HG02938 (cell line): ENCODE measurements at regions not wholly inside any gene's neighbourhood (a gene's known extent, or its start where the extent isn't known, plus 50 kb on each side); places are given as distances from the start of the nearest gene placed in this dataset.
"Not testable (repeated sequence)": the region's sequence is repeated elsewhere in the genome, so short reads cannot be mapped to it uniquely, and the experiment has no call there.

ENCODE experiments used
- ATAC-seq: cut with Tn5 transposase; IDR thresholded peaks from one replicate; pipeline ENCODE4 v1.9.1; 2021; ENCODE audit warnings: mild to moderate bottlenecking, moderate library complexity; ENCODE audit not compliant: unreplicated experiment

- ATAC-seq: peak; percentile 3
These were observed 303.9 kb downstream of the OTUD1 start for GRCh38 chr10:23742807-23743206.

- ATAC-seq: no peak
These were observed 315.3 kb downstream of the OTUD1 start for GRCh38 chr10:23754179-23754578.

- no peak for ATAC-seq
These were observed 316.1 kb downstream of the OTUD1 start for GRCh38 chr10:23754941-23755340.

- ATAC-seq: no peak
These were observed 316.7 kb downstream of the OTUD1 start for GRCh38 chr10:23755556-23755955.

GRCh38 chr10:23768281-23768680 lies 329.4 kb downstream of the OTUD1 start:
- no peak for ATAC-seq

- no peak for ATAC-seq
These were observed 338.3 kb downstream of the OTUD1 start for GRCh38 chr10:23777153-23777552.

GRCh38 chr10:23779301-23779700 lies 340.4 kb downstream of the OTUD1 start:
- no peak for ATAC-seq

- ATAC-seq: no peak
These were observed 341.5 kb downstream of the OTUD1 start for GRCh38 chr10:23780331-23780730.

- ATAC-seq: no peak
These were observed 347.7 kb downstream of the OTUD1 start for GRCh38 chr10:23786594-23786993.

GRCh38 chr10:23793577-23793976 lies 354.7 kb downstream of the OTUD1 start:
- no peak for ATAC-seq

- not testable (repeated sequence) for ATAC-seq
These were observed 358.6 kb downstream of the OTUD1 start for GRCh38 chr10:23797452-23797851.

GRCh38 chr10:23804125-23804524 lies 365.2 kb downstream of the OTUD1 start:
- no peak for ATAC-seq

- ATAC-seq: no peak
These were observed 374.8 kb downstream of the OTUD1 start for GRCh38 chr10:23813687-23814086.

GRCh38 chr10:23818484-23818883 lies 379.6 kb downstream of the OTUD1 start:
- ATAC-seq: no peak

- no peak for ATAC-seq
These were observed 381.9 kb downstream of the OTUD1 start for GRCh38 chr10:23820792-23821191.

GRCh38 chr10:23824822-23825221 lies 384.1 kb upstream of the KIAA1217 start:
- no peak for ATAC-seq

GRCh38 chr10:23826421-23826820 lies 382.5 kb upstream of the KIAA1217 start:
- no peak for ATAC-seq

- no peak for ATAC-seq
These were observed 379.4 kb upstream of the KIAA1217 start for GRCh38 chr10:23829556-23829955.

- no peak for ATAC-seq
These were observed 374.8 kb upstream of the KIAA1217 start for GRCh38 chr10:23834091-23834490.

GRCh38 chr10:23850631-23851030 lies 358.3 kb upstream of the KIAA1217 start:
- no peak for ATAC-seq

- ATAC-seq: no peak
These were observed 349.3 kb upstream of the KIAA1217 start for GRCh38 chr10:23859598-23859997.

- ATAC-seq: no peak
These were observed 344.2 kb upstream of the KIAA1217 start for GRCh38 chr10:23864631-23865147.

- not testable (repeated sequence) for ATAC-seq
These were observed 342.0 kb upstream of the KIAA1217 start for GRCh38 chr10:23866985-23867384.
